HG03095 (cell line): ENCODE measurements at regions not wholly inside any gene's neighbourhood (a gene's known extent, or its start where the extent isn't known, plus 50 kb on each side); places are given as distances from the start of the nearest gene placed in this dataset.
"Not testable (repeated sequence)": the region's sequence is repeated elsewhere in the genome, so short reads cannot be mapped to it uniquely, and the experiment has no call there.

Experiments
- ATAC-seq: cut with Tn5 transposase; IDR thresholded peaks from one replicate; pipeline ENCODE4 v1.9.1; 2021; ENCODE audit warnings: moderate library complexity; ENCODE audit not compliant: unreplicated experiment

DNA sequence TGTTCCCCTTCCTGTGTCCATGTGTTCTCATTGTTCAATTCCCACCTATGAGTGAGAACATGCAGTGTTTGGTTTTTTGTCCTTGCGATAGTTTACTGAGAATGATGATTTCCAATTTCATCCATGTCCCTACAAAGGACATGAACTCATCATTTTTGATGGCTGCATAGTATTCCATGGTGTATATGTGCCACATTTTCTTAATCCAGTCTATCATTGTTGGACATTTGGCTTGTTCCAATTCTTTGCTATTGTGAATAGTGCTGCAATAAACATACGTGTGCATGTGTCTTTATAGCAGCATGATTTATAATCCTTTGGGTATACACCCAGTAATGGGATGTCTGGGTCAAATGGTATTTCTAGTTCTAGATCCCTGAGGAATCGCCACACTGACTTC is 712.5 kb upstream of the ADGRB3 start:
- ATAC-seq, result not testable (repeated sequence)

GRCh38 chr6:67920040-67920439 is 715.0 kb upstream of the ADGRB3 start:
- not testable (repeated sequence) for ATAC-seq

- no peak for ATAC-seq
Observed at GRCh38 chr6:67916399-67916798, 718.7 kb upstream of the ADGRB3 start.

DNA sequence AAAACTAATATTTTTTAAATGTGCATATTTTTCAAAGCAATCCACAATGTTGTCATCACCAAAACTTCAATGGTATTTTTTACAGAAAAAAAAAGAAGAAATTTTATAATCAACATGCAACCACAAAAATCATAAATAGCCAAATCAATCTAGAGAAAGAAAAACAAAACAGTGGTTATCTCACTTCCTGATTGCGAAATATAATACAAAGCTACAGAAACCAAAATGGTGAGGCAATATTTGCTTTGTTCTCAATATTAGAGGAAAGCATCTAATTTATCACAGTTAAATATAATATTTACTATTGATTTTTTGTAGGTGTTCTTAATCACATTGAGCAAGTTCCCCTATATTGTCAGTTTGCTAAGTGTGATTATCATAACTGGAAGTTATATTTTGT is 720.7 kb upstream of the ADGRB3 start:
- no peak for ATAC-seq

- ATAC-seq, result no peak
Observed at GRCh38 chr6:67909354-67909753, 725.7 kb upstream of the ADGRB3 start.

- no peak for ATAC-seq
Observed at GRCh38 chr6:67908379-67908778, 726.7 kb upstream of the ADGRB3 start.

- not testable (repeated sequence) for ATAC-seq
Observed at GRCh38 chr6:67904735-67905134, 730.3 kb upstream of the ADGRB3 start.

GRCh38 chr6:67898875-67899274 is 736.2 kb upstream of the ADGRB3 start:
- ATAC-seq, result no peak

- ATAC-seq, result no peak
Observed at GRCh38 chr6:67897998-67898607, 737.0 kb upstream of the ADGRB3 start.

DNA sequence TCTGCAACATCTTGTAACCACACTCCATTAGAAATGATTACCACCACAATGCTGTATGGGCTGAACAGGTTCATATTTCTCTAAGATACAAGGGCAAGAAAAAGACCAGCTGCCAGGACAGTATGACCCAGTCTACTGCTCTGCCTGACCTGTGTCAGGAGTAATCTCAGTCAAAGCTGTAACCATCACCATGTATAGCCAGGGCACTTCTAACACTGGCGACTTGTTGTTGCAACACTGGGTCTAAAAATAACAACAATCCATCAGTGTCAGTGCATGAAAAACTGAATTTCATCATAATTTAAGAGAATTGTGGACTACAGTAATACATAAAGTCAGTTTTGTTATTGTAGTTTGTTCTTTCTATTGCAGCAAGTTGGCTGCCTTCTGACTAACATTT is 738.6 kb upstream of the ADGRB3 start:
- no peak for ATAC-seq

- ATAC-seq, result no peak
Observed at GRCh38 chr6:67889682-67889995, 745.4 kb upstream of the ADGRB3 start.

DNA sequence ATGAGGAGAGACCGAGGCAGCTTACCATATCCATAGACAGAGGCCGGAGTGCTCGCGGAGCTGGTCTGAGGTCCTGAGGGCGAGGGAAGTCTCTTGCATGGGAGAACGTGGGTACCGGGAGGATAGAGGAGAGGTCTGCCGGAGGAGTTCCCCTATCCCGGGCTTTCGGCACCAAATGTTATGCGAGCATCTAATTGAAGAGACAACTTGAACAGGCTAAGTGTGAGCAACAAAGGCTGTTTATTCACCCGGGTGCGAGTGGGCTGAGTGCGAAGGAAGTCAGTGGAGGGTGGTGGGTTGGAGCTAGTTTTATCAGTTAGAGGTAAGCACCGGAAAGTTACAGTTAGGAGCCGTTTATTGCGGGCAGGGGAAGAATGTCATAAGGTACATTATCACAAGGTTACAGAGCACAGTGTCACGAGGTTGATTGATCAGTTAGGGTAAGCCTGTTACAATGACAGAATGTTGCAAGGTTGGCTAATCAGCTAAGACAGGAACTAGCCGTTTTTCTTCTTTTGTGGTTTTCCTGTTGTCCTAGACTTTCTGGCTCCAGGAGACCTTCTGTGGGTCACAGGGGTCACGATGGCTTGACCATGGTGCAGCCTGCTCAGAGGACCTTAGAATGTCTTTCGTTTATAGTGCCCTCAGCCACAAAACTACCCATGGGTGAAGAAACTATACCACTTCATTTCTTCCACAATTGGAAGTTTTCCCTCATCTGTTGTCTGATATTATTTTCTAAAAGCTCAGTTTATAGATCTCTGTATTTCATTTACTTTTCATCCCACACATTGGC is 746.0 kb upstream of the ADGRB3 start:
- ATAC-seq, result no peak

GRCh38 chr6:67888546-67888885 is 746.6 kb upstream of the ADGRB3 start:
- no peak for ATAC-seq

DNA sequence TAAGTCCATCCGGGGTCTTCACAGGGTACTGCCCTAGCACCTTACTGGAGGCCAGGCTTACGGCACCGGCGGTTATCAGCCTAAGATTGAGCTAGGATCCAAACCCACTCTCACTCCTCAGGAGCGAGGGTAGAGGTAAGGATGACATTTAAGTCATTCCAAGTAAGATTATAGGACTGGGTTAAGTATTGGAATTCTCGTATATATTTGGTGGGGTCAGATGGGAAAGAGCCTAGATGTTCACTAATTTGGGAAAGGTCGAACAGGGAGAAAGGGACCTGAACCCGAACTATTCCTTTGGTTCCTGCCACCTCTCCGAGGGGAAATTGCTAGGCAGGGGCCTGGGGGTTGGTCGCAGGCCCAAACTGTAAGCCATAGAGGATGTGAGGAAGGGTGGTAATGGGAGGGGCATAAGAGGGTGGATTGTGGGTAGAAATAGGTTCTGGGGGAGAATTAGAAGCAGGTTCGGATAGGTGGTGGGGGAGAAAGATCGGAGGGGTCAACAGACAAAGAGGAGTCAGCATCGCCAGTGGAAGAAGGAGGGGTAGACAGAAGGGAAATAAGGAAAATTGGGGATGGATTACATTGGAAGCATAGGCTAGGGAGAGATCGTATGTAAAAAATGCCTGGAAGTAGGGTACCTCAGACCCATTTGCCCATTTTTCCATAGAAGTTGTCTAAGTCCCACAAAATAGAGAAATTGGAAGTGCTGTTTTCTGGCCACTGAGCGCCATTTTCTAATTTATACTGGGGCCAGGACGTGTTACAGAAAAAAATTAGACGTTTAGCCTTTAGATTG is 747.1 kb upstream of the ADGRB3 start:
- ATAC-seq, result no peak

- ATAC-seq, result no peak
Observed at GRCh38 chr6:67887419-67887746, 747.7 kb upstream of the ADGRB3 start.

DNA sequence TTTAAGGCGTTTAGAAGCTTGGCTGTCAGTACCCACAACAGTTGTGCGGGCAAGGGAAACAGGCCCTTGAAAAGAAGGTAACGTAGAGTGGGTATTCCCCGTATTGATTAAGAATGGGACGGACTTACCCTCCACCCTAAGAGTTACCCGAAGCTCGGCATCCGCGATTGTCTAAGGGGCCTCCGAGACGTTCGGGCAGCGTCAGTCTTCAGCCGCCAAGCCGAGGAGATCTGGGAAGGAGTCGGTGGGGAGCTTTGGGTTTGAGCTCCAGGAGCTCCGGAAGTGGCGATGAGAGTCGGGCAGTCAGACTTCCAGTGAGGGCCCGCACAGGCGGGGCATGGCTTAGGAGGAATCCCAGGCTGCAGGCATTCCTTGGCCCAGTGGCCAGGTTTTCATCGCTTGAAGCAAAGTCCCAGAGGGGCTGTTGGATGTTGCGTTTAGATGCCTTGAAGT is 748.2 kb upstream of the ADGRB3 start:
- no peak for ATAC-seq

- ATAC-seq, result no peak
Observed at GRCh38 chr6:67886036-67886707, 748.9 kb upstream of the ADGRB3 start.

GRCh38 chr6:67885081-67886033 is 749.7 kb upstream of the ADGRB3 start:
- ATAC-seq, result no peak

DNA sequence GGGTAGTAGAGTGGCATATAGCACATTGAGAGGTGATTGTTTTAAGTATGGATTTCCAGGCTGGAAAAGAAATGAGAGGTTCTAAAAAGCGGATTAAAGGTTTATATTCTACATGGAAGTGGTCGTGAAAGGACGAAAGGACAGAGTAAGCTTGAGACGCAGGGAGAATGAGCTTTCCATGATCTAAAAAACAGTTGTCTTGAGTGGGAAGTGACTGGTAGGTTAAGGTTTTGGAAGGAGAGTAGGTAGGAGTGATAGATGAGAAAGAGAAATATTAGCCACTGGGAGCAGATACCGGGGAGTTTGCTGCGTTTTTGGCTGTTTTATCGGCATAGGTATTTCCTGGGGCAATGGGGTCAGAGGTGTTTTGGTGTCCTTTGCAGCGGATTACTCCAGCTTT is 750.6 kb upstream of the ADGRB3 start:
- ATAC-seq, result no peak
